ENCODE measurements at regions not wholly inside any gene's neighbourhood (a gene's known extent, or its start where the extent isn't known, plus 50 kb on each side); places are given as distances from the start of the nearest gene placed in this dataset.

GRCh38 chr1:56045062-56045461 lies 534.3 kb downstream of the PLPP3 start:
- TF ChIP-seq CTCF (IDR thresholded peaks at IDR 0.05; ENCODE audit: low read depth, low read length): no peak
- no peak for TF ChIP-seq EZH2phosphoT487 (IDR thresholded peaks at IDR 0.05; ENCODE audit: low read depth)

Data from OCI-LY3 (cell line).